ENCODE measurements at regions not wholly inside any gene's neighbourhood (a gene's known extent, or its start where the extent isn't known, plus 50 kb on each side); places are given as distances from the start of the nearest gene placed in this dataset.

DNA sequence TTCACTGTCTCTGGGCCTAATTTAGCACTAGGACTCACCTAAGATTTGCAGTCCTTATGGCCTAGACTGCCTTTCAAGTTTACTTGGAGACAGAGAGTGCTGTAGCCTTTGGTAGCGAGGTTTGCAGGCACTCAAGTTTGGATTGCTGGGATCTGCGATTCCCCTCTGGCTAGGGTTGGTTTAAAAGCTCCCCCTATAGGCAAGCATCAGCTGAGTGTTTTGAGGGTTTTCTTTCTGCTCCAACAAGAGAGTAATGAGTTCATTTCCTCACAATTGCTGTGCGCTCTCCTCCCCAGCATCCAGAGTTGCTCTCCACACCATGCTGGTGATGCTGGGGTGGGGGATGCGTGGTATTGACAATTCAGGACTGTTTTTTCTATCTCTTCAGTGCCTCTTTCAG is 206.9 kb downstream of the GLUD2 start:
- Histone ChIP-seq H3K27ac (no peak overlapping the region), H3K4me1 (no peaks in the 10 kb centered on the region), H3K4me3 (no peak overlapping the region), H3K9me3 (no peaks in the 10 kb centered on the region), H3K36me3 (no peaks in the 10 kb centered on the region), H3K27me3 (no peaks in the 10 kb centered on the region)
- DNase-seq = peak in 1 of 2 donors; percentile 13
- 32 to 78% (median 56%) methylated on average over 3 to 4 of the region's 4 CpGs for WGBS, 5 donors
- TF ChIP-seq POLR2A (IDR thresholded peaks at IDR 0.05) (no peak), POLR2AphosphoS5 (IDR thresholded peaks at IDR 0.05) (no peak), EP300 (IDR thresholded peaks at IDR 0.05) (no peak)
- TF ChIP-seq, protein P1, sequence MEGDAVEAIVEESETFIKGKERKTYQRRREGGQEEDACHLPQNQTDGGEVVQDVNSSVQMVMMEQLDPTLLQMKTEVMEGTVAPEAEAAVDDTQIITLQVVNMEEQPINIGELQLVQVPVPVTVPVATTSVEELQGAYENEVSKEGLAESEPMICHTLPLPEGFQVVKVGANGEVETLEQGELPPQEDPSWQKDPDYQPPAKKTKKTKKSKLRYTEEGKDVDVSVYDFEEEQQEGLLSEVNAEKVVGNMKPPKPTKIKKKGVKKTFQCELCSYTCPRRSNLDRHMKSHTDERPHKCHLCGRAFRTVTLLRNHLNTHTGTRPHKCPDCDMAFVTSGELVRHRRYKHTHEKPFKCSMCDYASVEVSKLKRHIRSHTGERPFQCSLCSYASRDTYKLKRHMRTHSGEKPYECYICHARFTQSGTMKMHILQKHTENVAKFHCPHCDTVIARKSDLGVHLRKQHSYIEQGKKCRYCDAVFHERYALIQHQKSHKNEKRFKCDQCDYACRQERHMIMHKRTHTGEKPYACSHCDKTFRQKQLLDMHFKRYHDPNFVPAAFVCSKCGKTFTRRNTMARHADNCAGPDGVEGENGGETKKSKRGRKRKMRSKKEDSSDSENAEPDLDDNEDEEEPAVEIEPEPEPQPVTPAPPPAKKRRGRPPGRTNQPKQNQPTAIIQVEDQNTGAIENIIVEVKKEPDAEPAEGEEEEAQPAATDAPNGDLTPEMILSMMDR (IDR thresholded peaks at IDR 0.05) = no peak
- intact Hi-C loops (cut with DNase I; ENCODE audit: low total_unique reads) = no loop called here

DNA sequence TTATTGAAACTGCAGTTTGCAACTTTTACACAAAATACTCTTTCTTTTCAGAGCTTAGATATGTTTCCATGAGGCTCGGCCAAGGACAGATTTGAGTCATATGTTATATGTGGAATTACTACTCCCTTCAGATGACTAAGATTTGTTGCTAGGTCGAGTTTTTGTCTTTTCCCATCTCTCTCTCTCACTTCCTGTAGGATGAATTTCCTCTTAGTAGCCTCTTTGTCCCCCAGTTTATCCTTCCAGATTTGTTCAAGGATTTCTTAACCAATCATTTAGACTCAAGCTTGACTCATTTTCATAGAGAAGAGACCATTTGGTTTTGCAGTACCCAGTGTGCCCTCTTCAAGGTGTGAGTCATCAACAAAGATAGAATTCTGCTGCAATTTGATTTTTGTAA is 209.2 kb downstream of the GLUD2 start:
- Histone ChIP-seq H3K4me3 (no peak overlapping the region), H3K4me1 (no peaks in the 10 kb centered on the region), H3K36me3 (no peaks in the 10 kb centered on the region), H3K27ac (no peak overlapping the region), H3K27me3 (no peaks in the 10 kb centered on the region), H3K9me3 (no peaks in the 10 kb centered on the region)
- DNase-seq = peak in 1 of 2 donors; percentile 17
- 36 to 61% (median 49%) methylated on average over 2 of the region's 2 CpGs for WGBS, 5 donors
- TF ChIP-seq EP300 (IDR thresholded peaks at IDR 0.05) (no peak), POLR2A (IDR thresholded peaks at IDR 0.05) (no peak), POLR2AphosphoS5 (IDR thresholded peaks at IDR 0.05) (no peak)
- TF ChIP-seq, protein P1 (IDR thresholded peaks at IDR 0.05) = no peak
- intact Hi-C loops (cut with DNase I; ENCODE audit: low total_unique reads) = no loop called here

DNA sequence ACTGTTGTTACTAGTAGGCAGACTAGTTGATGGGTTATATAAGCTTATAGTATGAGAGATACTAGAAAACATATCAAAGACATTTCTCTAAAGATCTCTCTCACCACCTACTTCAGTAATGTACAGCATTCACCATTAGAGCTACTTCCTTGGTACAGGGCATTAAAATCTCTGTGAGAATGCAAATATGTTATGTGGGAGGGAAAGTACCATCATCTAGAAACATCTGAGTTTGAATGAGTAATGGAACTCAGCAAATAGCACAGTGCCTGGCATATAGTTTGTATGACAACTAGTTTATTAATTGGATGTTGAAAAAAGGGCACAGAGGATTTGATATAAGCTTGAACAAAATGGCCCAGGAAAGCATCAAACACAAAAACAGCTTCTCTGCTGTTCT is 211.1 kb downstream of the GLUD2 start:
- intact Hi-C loops (cut with DNase I; ENCODE audit: low total_unique reads) = no loop called here
- no peaks in the 10 kb centered on the region for H3K9me3 ChIP-seq
- no peaks in the 10 kb centered on the region for H3K27me3 ChIP-seq
- H3K4me1 ChIP-seq = no peaks in the 10 kb centered on the region
- no peak overlapping the region for H3K4me3 ChIP-seq
- DNase-seq = no peak
- no peaks in the 10 kb centered on the region for H3K36me3 ChIP-seq
- H3K27ac ChIP-seq = no peak overlapping the region
- TF ChIP-seq, protein P1 (IDR thresholded peaks at IDR 0.05) = no peak
- TF ChIP-seq POLR2A (IDR thresholded peaks at IDR 0.05) = no peak
- no peak for TF ChIP-seq EP300 (IDR thresholded peaks at IDR 0.05)
- no peak for TF ChIP-seq POLR2AphosphoS5 (IDR thresholded peaks at IDR 0.05)

DNA sequence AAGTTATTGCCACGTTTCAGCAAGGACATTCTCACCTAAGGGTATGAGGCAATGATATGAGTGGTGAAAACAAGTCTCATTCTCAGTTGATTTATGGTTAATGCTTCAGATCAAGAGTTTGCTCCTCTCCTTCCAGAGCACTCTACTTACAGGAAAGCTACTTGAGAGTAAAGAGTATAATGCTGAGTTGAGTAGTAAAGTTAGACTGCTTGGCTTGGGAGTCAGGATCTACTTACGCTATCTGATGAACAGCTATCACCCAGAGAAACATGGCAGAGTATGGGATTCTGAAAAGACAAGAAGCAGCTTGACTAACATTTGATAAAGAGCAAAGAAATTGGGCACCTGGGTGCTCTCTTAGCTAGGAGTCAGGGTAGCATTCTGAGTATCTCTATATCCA is 211.8 kb downstream of the GLUD2 start:
- Histone ChIP-seq H3K4me1 (no peaks in the 10 kb centered on the region), H3K9me3 (no peaks in the 10 kb centered on the region), H3K27me3 (no peaks in the 10 kb centered on the region), H3K27ac (no peak overlapping the region), H3K36me3 (no peaks in the 10 kb centered on the region), H3K4me3 (no peak overlapping the region)
- no peak for TF ChIP-seq POLR2A (IDR thresholded peaks at IDR 0.05)
- no peak for TF ChIP-seq EP300 (IDR thresholded peaks at IDR 0.05)
- TF ChIP-seq, protein P1 (IDR thresholded peaks at IDR 0.05) = no peak
- TF ChIP-seq POLR2AphosphoS5 (IDR thresholded peaks at IDR 0.05) = no peak
- intact Hi-C loops (cut with DNase I; ENCODE audit: low total_unique reads) = no loop called here
- no peak for DNase-seq
- WGBS, 5 donors = 61 to 84% (median 73%) methylated on average over 2 of the region's 2 CpGs
